HG02840 (cell line): ENCODE measurements at regions not wholly inside any gene's neighbourhood (a gene's known extent, or its start where the extent isn't known, plus 50 kb on each side); places are given as distances from the start of the nearest gene placed in this dataset.

Experiments used
- ATAC-seq: cut with Tn5 transposase; IDR thresholded peaks from one replicate; pipeline ENCODE4 v1.9.1; 2021; ENCODE audit warnings: mild to moderate bottlenecking, moderate library complexity, moderate number of reproducible peaks; ENCODE audit not compliant: unreplicated experiment, low FRiP score

DNA sequence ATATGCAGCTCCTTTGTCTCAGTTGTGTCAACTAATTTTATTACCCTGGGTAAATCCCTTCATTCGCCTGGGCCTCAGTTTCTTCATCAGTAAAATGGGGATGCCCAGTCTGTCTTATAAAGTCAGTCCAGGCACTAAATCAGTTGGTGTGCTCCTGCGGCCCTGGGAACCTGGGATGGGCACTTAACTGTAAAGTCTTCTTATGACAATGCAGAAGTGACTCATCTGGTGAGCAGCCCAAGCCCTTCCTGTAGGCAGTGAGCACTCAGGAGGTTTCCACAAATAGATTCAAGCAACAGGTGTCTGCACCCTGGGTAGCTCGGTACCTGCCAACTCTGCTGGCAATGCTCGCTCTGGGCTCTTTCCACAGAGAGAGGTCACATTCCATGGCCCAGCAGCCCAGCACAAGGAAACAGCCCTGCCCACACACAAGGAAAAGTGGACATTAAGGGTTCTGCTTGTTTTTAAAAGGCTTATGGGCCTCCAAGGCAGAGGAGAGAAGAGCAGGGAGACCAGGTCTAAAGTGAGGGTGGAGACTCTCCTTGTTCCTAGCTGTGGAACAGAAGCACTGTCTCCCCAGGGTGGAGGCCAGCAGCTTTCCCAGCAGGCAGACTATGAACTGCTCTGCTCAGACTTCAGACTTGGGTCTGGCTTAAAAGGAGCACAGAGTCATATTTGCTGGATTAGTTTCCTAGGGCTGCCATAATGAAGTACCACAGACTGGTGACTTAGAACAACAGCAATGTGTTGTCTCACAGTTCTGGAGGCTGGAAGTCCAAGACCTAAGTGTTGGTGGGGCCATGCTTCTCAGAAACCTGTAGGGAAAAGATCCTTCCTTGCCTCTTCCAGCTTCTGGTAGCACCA is 89.7 kb upstream of the ADRA1B start:
- peak; percentile 77 for ATAC-seq

- ATAC-seq, result no peak
Observed at GRCh38 chr5:159827861-159828260, 88.4 kb upstream of the ADRA1B start.

- ATAC-seq, result no peak
Observed at GRCh38 chr5:159832073-159832472, 84.2 kb upstream of the ADRA1B start.

DNA sequence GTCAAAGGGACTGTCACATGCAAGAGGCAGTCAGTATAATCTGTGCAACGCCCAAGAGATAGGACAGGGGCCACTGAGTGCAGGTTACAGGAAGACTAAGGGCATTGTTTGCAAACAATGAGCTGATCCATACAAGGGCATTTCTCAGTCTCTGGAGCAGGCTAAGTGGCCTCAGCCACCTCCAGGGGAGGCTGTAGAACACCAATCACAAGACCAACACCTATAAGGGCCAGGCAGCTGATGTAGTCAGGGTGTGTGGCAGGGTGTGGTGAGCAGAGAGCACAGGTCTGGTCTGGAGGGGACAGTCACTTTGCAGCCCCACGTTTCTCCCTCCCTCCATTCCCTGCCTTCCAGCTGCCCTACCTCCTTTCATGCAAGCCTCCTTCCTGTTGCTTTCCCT is 83.2 kb upstream of the ADRA1B start:
- ATAC-seq, result no peak

DNA sequence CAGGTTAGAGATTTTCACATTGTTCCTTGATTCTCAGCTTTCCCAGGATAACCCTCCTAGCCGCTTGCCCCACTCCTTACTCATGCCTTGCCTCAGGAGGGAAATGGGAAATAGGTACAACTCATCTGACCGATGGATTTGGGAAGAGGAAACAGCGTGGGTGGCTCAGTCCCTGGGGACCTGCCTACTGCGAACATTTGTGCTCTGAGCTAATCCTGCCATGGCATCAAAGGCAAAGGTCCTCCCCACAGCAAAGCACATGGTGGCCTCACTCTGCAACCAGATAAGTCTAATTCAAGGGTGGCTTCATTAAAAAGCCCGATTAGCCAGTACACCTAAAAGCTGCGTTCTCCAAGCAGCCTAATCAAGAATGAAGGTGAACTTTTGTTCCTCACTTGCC is 82.4 kb upstream of the ADRA1B start:
- ATAC-seq, result no peak

DNA sequence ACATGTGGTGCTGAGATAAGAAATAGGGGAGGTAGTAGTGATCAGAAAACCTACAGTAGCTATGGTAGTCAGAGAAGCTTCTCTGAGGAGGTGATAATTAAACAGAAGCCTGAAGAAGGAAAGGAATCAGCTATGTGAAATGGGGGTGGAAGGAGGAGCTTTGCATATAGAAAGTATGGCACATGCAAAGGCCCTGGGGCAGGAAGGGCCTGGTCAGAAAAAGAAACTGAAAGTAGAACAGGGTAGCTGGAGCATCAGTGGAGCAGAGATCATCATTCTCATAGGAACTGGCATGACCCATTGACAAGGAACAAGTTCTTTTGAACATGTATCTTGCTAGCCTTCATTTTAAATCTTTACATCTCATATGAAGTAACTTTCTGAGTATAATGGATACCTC is 80.7 kb upstream of the ADRA1B start:
- ATAC-seq, result no peak

DNA sequence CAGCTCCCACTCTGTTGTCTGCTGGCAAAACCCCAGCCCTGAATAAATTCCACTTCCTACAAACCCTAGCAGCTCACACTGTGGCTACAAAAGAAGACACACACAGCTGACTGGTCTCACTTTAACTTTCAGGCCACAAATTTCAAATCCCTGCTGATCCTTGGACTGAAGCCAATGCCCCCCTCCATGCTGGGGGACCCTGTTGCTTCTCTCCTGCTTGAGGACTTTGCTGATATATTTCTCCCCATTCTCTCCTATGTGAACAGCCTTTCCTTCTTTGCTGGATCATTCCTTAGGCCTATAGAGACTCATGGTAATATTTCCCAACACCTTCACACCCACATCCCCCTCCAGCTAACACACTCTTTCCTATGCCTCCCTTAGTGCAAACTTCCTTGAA is 79.6 kb upstream of the ADRA1B start:
- no peak for ATAC-seq

GRCh38 chr5:159837860-159838259 is 78.4 kb upstream of the ADRA1B start:
- no peak for ATAC-seq

GRCh38 chr5:159838551-159839222 is 77.6 kb upstream of the ADRA1B start:
- ATAC-seq, result no peak

DNA sequence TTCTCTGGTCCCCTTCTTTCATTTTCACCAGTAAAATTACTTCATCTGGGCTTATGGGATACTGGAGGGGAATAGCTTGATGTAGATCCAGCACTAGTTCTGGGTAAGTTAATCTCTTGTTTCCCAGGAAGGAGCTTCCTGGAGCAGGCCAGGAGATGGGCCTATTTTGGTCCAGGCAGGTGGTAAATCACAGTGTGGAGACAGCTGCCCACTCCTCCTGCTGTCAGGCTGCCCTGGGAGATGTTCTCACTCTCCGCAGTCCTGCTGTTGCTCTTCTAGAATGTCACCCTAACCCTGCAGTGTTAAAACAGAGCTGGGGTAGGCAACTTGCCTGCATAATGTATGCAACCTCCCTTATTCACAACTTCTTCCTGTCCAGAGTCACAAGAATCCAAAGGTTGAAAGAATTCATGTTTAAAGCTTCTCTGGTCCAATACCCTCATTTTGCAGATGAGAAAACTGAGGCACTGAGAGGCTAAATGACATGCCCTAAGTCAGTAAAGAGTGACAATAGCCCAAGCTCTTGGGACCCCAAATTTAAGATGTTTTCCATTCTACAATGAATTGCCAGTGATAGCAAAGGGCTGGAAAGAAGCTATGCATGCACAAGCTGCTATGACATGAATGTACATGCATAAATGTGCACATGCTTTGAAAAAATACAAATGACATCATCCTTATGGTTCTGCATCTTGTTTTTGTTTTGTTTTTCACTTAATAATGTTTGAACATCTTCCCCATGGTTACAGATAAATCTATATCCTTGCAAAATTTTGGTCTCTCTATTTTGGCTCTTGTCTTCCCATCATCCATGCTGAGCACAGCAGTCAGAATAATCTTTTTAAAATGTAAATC is 71.8 kb upstream of the ADRA1B start:
- ATAC-seq, result no peak

- ATAC-seq, result no peak
Observed at GRCh38 chr5:159849437-159850083, 66.7 kb upstream of the ADRA1B start.

DNA sequence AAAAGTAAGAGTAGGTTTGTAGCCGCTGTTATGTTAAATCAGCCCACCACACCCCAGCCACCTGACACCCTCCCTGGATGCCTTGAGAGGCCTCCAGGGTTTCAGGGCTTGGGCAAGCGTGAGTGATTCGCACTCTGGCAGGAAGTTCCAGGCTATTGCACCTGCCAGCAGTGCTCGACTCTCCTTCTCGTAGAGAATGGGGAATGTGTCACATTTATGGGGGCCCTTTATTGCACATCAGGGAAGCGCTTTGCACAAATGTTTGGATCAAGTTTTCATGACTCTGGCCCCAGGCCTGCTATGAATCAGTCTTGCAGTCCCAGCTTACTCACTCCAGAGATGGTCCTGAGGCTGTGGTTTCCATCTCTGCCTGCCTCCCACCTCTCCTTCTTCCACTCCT is 66.1 kb upstream of the ADRA1B start:
- no peak for ATAC-seq

DNA sequence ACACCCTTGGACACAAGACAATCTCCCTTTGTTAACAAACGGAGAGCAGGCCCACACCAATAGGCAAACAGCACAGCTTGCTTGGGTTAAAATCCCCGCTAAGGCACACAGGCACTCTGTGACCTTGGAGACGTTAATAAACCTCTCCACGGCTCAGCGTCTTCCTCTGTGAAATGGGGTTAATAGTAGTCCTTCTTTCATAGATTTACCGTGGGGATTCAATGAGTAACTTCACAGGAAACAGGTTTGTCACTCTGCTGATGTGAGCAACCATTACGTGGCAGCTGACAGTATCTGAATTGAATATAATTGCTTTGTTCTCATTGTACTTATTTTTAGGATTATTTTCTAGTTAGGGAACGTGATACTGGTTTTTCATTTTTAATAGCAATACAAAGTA is 65.2 kb upstream of the ADRA1B start:
- ATAC-seq, result no peak

GRCh38 chr5:159854916-159855315 is 61.4 kb upstream of the ADRA1B start:
- no peak for ATAC-seq

GRCh38 chr5:159855476-159856191 is 60.6 kb upstream of the ADRA1B start:
- no peak for ATAC-seq

DNA sequence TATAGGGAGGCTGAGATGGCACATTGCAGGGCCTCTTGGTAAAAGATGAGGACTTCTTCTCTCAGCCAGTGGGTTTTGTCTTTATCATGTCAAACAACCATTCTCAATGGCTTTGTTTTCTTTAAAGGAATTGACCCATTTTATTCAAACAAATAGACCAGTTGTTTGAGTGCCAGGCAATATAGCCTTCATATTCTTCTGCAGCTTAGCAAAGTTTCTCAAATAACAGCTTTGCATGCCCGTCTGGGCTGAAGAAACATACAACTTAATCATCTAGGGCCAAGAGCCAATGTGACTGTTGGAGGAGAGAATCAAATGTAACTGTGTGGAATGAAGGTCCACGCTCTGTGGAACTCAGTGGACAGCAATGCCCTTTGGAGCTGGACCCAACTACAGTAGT is 57.4 kb upstream of the ADRA1B start:
- no peak for ATAC-seq

DNA sequence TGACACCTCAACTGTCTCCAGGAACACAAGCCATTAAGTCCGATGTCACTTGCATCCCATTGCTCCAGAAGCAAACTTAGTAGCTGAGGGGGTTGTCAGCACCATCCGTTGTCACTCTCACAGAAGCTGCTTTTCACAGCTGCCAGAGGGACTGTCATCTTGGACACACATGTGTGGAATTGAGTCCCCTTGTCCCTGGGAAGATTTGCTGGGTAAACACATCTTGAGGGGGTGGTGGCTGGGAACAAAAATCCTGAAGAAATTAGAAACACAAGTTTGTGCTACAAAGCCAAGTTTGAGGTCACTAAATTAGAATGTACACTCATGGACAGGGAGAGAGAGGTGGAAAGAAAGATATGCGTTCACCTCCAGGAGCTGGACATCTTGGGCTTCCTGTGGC is 55.2 kb upstream of the ADRA1B start:
- ATAC-seq, result no peak

DNA sequence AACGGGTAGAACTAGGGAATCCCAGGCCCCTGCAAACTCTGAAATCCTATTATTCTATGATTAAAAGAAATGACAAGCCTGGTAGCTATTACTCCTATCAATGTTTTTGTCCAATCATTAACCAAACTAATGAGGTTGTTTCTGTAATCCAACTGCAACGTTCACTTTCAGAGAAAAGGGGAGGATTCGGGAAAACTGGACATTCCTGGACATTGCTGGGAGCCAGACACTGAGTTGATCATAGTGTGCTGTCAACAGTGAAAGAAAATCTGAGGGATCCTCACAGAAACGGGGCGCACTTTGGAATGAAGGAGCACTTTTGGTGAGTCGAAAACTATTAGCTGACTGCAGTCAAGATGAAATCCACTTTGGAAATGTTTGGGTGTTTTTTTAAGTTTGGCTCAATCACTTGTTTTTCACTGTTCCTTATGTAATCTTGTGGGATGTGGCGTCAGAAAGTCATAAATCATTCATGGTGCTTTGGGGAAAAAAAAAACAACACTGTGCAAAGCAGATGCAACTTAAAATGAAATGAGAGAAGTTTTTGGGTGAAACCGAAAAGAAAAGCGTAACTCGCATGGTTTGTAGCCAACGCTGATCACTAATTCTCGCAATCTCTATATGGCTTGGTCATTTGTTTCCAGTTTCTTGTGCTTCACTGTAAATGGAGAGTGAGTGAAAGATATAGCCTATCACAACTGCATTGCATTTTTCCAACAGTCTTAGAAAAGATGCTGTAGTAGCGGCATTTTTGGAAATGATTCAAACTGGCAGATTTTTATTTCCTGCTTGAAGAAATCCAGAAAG is 51.2 kb upstream of the ADRA1B start:
- ATAC-seq, result no peak

DNA sequence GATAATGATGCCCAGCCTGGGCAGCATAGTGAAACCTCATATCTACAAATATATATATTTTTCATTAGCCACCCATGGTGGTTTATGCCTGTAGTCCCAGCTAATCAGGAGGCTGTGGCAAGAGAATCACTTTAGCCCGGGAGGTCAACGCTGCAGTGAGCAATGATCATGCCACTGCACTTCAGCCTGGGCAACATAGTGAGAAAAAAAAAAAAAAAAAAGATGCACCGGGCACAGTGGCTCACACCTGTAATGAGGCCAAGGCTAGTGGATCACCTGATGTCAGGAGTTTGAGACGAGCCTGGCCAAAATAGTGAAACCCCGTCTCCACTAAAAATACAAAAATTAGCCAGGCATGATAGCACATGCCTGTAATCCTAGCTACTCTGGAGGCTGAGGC is 50.2 kb upstream of the ADRA1B start:
- no peak for ATAC-seq
